Body of pancreas (tissue), 4 donors: ENCODE measurements at regions not wholly inside any gene's neighbourhood (a gene's known extent, or its start where the extent isn't known, plus 50 kb on each side); places are given as distances from the start of the nearest gene placed in this dataset.

Experiments used
- POLR2A ChIP-seq, 3 donors: fragments of 450-650 bp; IDR thresholded peaks; one replicate each; pipeline ENCODE4 v1.6.1; 2016; ENCODE audit warnings: antibody characterized with exemption in 3 of 3, mild to moderate bottlenecking in 2 of 3
- TF ChIP-seq, protein P1 (sequence below), 7 experiments: fragments of 450-650 bp in 4 of 7; fragments of 200-600 bp in 3 of 7; sonication (generic) in 3 of 7; IDR thresholded peaks; one replicate each; pipeline ENCODE4 v1.5.1; 2016 to 2019; ENCODE audit warnings: antibody characterized with exemption in 7 of 7

DNA sequence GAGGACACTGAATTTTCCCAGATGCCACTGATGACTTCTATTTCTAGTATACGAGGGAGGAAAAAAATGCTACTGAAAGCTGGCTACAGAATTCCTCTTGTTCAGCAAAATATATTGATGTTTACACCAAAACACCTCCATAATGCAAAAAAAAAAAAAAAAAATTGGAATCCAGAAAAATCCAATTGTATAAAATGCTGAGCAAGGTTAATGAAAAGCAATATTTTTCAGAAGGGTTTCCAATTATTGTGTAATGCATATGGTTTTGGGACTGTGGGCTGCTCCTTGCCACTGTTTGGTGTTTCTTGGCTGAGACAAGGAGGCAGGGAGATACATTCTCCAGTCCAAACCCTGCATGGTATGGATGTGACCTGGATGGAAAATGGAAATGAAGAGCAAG lies 83.8 kb downstream of the LSM5 start:
- TF ChIP-seq, protein P1, sequence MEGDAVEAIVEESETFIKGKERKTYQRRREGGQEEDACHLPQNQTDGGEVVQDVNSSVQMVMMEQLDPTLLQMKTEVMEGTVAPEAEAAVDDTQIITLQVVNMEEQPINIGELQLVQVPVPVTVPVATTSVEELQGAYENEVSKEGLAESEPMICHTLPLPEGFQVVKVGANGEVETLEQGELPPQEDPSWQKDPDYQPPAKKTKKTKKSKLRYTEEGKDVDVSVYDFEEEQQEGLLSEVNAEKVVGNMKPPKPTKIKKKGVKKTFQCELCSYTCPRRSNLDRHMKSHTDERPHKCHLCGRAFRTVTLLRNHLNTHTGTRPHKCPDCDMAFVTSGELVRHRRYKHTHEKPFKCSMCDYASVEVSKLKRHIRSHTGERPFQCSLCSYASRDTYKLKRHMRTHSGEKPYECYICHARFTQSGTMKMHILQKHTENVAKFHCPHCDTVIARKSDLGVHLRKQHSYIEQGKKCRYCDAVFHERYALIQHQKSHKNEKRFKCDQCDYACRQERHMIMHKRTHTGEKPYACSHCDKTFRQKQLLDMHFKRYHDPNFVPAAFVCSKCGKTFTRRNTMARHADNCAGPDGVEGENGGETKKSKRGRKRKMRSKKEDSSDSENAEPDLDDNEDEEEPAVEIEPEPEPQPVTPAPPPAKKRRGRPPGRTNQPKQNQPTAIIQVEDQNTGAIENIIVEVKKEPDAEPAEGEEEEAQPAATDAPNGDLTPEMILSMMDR (IDR thresholded peaks at IDR 0.05): no peak
- TF ChIP-seq POLR2A (IDR thresholded peaks at IDR 0.05): no peak
